Keratinocyte (primary cell): ENCODE measurements at regions not wholly inside any gene's neighbourhood (a gene's known extent, or its start where the extent isn't known, plus 50 kb on each side); places are given as distances from the start of the nearest gene placed in this dataset.

Experiments used
- DNase-seq: peaks from one replicate; pipeline ENCODE4 v3.0.0-alpha.2; 2011; ENCODE audit warnings: low read depth, missing footprints, low spot score
- FAIRE-seq: peaks from 2 replicates; lab custom pipeline; 2011; peaks lifted over from hg19 to GRCh38; lab: Jason Lieb, UNC
- H2AFZ ChIP-seq: 2 replicates; pipeline ENCODE4 v1.6.0; 2012; ENCODE audit warnings: low read length, control low read depth, inconsistent platforms; ENCODE audit not compliant: control insufficient read depth
- H3K27ac ChIP-seq: 2 replicates; pipeline ENCODE4 v1.5.1; 2011; ENCODE audit warnings: low read length; ENCODE audit not compliant: control insufficient read depth, insufficient read depth
- H3K27me3 ChIP-seq: 3 replicates; pipeline ENCODE4 v1.6.0; 2011; ENCODE audit warnings: low read length; ENCODE audit not compliant: control insufficient read depth, insufficient read depth; ENCODE audit errors: extremely low read depth
- H3K36me3 ChIP-seq, 2 experiments: 2 replicates in 1 of 2; 3 replicates in 1 of 2; pipeline ENCODE4 v1.5.1; 2011; ENCODE audit warnings: low read length in 2 of 2, mild to moderate bottlenecking in 1 of 2; ENCODE audit not compliant: control insufficient read depth in 2 of 2, insufficient read depth in 2 of 2; ENCODE audit errors: extremely low read depth in 1 of 2
- H3K4me1 ChIP-seq: 3 replicates; pipeline ENCODE4 v1.5.1; 2011; ENCODE audit warnings: low read length; ENCODE audit not compliant: control insufficient read depth, insufficient read depth; ENCODE audit errors: extremely low read depth
- H3K4me2 ChIP-seq: 3 replicates; pipeline ENCODE4 v1.6.0; 2011; ENCODE audit warnings: low read depth, low read length; ENCODE audit not compliant: control insufficient read depth, insufficient read depth; ENCODE audit errors: extremely low read depth
- H3K4me3 ChIP-seq, 3 experiments: fragments of 200-600 bp in 1 of 3; sonication (generic) in 1 of 3; 2 replicates in 2 of 3; 3 replicates in 1 of 3; pipeline ENCODE4 v1.5.1; 2011 to 2016; ENCODE audit warnings: low read length in 3 of 3, mild to moderate bottlenecking in 3 of 3, control low read depth in 2 of 3, inconsistent platforms in 1 of 3, low read depth in 1 of 3, mixed read lengths in 1 of 3, mixed run types in 1 of 3, moderate library complexity in 1 of 3; ENCODE audit not compliant: control insufficient read depth in 2 of 3, insufficient read depth in 2 of 3; ENCODE audit errors: extremely low read depth in 1 of 3
- H3K79me2 ChIP-seq: 2 replicates; pipeline ENCODE4 v1.6.0; 2012; ENCODE audit warnings: low read length; ENCODE audit not compliant: control insufficient read depth, insufficient read depth
- H3K9ac ChIP-seq: 3 replicates; pipeline ENCODE4 v1.6.0; 2011; ENCODE audit warnings: low read length; ENCODE audit not compliant: control insufficient read depth, insufficient read depth; ENCODE audit errors: extremely low read depth
- H3K9me1 ChIP-seq: 3 replicates; pipeline ENCODE4 v1.6.0; 2011; ENCODE audit warnings: low read length; ENCODE audit not compliant: control insufficient read depth, insufficient read depth; ENCODE audit errors: extremely low read depth
- H3K9me3 ChIP-seq: 2 replicates; pipeline ENCODE4 v1.5.1; 2012; ENCODE audit warnings: low read depth, low read length; ENCODE audit not compliant: control insufficient read depth
- H4K20me1 ChIP-seq: 3 replicates; pipeline ENCODE4 v1.6.0; 2011; ENCODE audit warnings: low read length; ENCODE audit not compliant: control insufficient read depth, insufficient read depth; ENCODE audit errors: extremely low read depth
- CTCF ChIP-seq, 3 experiments: IDR thresholded peaks in 1 of 3; conservative IDR thresholded peaks in 1 of 3; optimal IDR thresholded peaks in 1 of 3; 2 replicates in 2 of 3; 3 replicates in 1 of 3; pipeline versions ENCODE3 to v1.5.1; 2011; ENCODE audit warnings: low read length in 3 of 3, mild to moderate bottlenecking in 3 of 3, moderate library complexity in 2 of 3, control low read depth in 1 of 3, inconsistent platforms in 1 of 3; ENCODE audit not compliant: insufficient read depth in 2 of 3; ENCODE audit errors: extremely low read depth in 1 of 3
- EZH2 ChIP-seq: IDR thresholded peaks from one replicate; pipeline ENCODE4 v1.6.1; 2012; ENCODE audit warnings: inconsistent platforms, mild to moderate bottlenecking, low read length, moderate library complexity
- dilution Hi-C: fragments of 300-500 bp; cut with MboI; formaldehyde crosslinking; loops from one replicate; pipeline ENCODE4 v1.7.0; 2020; ENCODE audit warnings: low sequenced_read_pairs; ENCODE audit not compliant: extremely low pct_ligation_motif_present

- Histone ChIP-seq H3K9me3 (no peaks in the 10 kb centered on the region), H3K4me3 (no peak overlapping the region), H3K9me1 (no peaks in the 10 kb centered on the region), H3K27ac (no peak overlapping the region), H2AFZ (no peak overlapping the region), H3K27me3 (no peaks in the 10 kb centered on the region), H3K4me2 (no peak overlapping the region), H3K9ac (no peak overlapping the region), H4K20me1 (no peaks in the 10 kb centered on the region), H3K79me2 (no peaks in the 10 kb centered on the region), H3K4me1 (no peaks in the 10 kb centered on the region), H3K36me3 (no peaks in the 10 kb centered on the region)
- dilution Hi-C loops, result no loop called here
- TF ChIP-seq CTCF (optimal IDR thresholded peaks at IDR 0.05 in 1 of 3, IDR thresholded peaks at IDR 0.05 in 1 of 3, conservative IDR thresholded peaks at IDR 0.05 in 1 of 3; ENCODE audit: extremely low read depth in 1 of 3, insufficient read depth in 2 of 3, low read length in 3 of 3), result no peak
- no peak for FAIRE-seq
- DNase-seq, result no peak
Measured at GRCh38 chr5:23302438-23302837, 205.0 kb upstream of the PRDM9 start.

- H3K27me3 ChIP-seq, result no peaks in the 10 kb centered on the region
- no peak overlapping the region for H3K9ac ChIP-seq
- no peaks in the 10 kb centered on the region for H3K4me1 ChIP-seq
- H3K79me2 ChIP-seq, result no peaks in the 10 kb centered on the region
- dilution Hi-C loops, result no loop called here
- no peaks in the 10 kb centered on the region for H3K36me3 ChIP-seq
- H4K20me1 ChIP-seq, result no peaks in the 10 kb centered on the region
- no peak overlapping the region for H3K27ac ChIP-seq
- no peak overlapping the region for H3K4me2 ChIP-seq
- DNase-seq, result no peak
- TF ChIP-seq CTCF (optimal IDR thresholded peaks at IDR 0.05 in 1 of 3, IDR thresholded peaks at IDR 0.05 in 1 of 3, conservative IDR thresholded peaks at IDR 0.05 in 1 of 3; ENCODE audit: extremely low read depth in 1 of 3, insufficient read depth in 2 of 3, low read length in 3 of 3), result no peak
- TF ChIP-seq EZH2, result no peak
- H2AFZ ChIP-seq, result no peak overlapping the region
- H3K9me3 ChIP-seq, result no peaks in the 10 kb centered on the region
- H3K4me3 ChIP-seq, result no peak overlapping the region
- H3K9me1 ChIP-seq, result no peaks in the 10 kb centered on the region
- FAIRE-seq, result no peak
Measured at GRCh38 chr5:23289162-23289561, 218.2 kb upstream of the PRDM9 start.
